Endodermal cell (in vitro differentiated cells): ENCODE measurements at regions not wholly inside any gene's neighbourhood (a gene's known extent, or its start where the extent isn't known, plus 50 kb on each side); places are given as distances from the start of the nearest gene placed in this dataset.

Source experiments
- DNase-seq: peaks from one replicate; pipeline ENCODE4 v3.0.0-alpha.2; 2017
- H3K27ac ChIP-seq: 2 replicates; pipeline ENCODE4 v1.5.1; 2013; ENCODE audit warnings: mild to moderate bottlenecking, low read depth, low read length, moderate library complexity
- H3K27me3 ChIP-seq: 2 replicates; pipeline ENCODE4 v1.6.1; 2013; ENCODE audit warnings: mild to moderate bottlenecking, low read length, moderate library complexity; ENCODE audit not compliant: insufficient read depth, control insufficient read depth, poor library complexity, severe bottlenecking
- H3K36me3 ChIP-seq: 2 replicates; pipeline ENCODE4 v1.7.0; 2013; ENCODE audit warnings: mild to moderate bottlenecking, low read length, moderate library complexity; ENCODE audit not compliant: control insufficient read depth, insufficient read depth
- H3K4me1 ChIP-seq: one replicate; pipeline ENCODE4 v1.7.0; 2013; ENCODE audit warnings: low read length; ENCODE audit not compliant: control insufficient read depth, insufficient read depth
- H3K4me3 ChIP-seq: 2 replicates; pipeline ENCODE4 v1.5.1; 2013; ENCODE audit warnings: mild to moderate bottlenecking, low read length, moderate library complexity
- H3K9ac ChIP-seq: 2 replicates; pipeline ENCODE4 v1.6.1; 2013; ENCODE audit warnings: mild to moderate bottlenecking, low read length, moderate library complexity; ENCODE audit not compliant: poor library complexity, severe bottlenecking; ENCODE audit errors: extremely low read depth
- H3K9me3 ChIP-seq: 2 replicates; pipeline ENCODE4 v1.6.1; 2013; ENCODE audit warnings: mild to moderate bottlenecking, low read length, moderate library complexity; ENCODE audit not compliant: control insufficient read depth
- H3K27ac Mint-ChIP-seq: 2 replicates; pipeline ENCODE4 v1.8.0; 2020; ENCODE audit warnings: mixed read lengths
- H3K27me3 Mint-ChIP-seq: 2 replicates; pipeline ENCODE4 v1.8.0; 2021; ENCODE audit warnings: mild to moderate bottlenecking, mixed read lengths; ENCODE audit not compliant: insufficient read depth
- H3K36me3 Mint-ChIP-seq: 2 replicates; pipeline ENCODE4 v1.8.0; 2020; ENCODE audit warnings: low read depth, mixed read lengths
- H3K4me1 Mint-ChIP-seq: 2 replicates; pipeline ENCODE4 v1.8.0; 2020; ENCODE audit warnings: mixed read lengths
- H3K4me3 Mint-ChIP-seq: 2 replicates; pipeline ENCODE4 v1.8.0; 2020; ENCODE audit warnings: mild to moderate bottlenecking, moderate library complexity, mixed read lengths
- H3K9me3 Mint-ChIP-seq: 2 replicates; pipeline ENCODE4 v1.8.0; 2020; ENCODE audit warnings: mild to moderate bottlenecking, mixed read lengths
- CTCF ChIP-seq: fragments of 200-600 bp; sonication (generic); conservative IDR thresholded peaks from 2 replicates; pipeline ENCODE4 v1.5.0; 2021; ENCODE audit warnings: antibody characterized with exemption, mild to moderate bottlenecking
- WGBS, 2 experiments: methylation state at CpG; one replicate each; pipeline versions ENCODE4 v1.1.5 to v1.1.7; 2013; ENCODE audit warnings: missing lambda C conversion rate in 2 of 2, mixed read lengths in 1 of 2; ENCODE audit not compliant: insufficient coverage in 1 of 2, insufficient read length in 1 of 2; 5-methylcytosine and 5-hydroxymethylcytosine counted together

GRCh38 chr4:128502818-128503527, 215.4 kb upstream of the PGRMC2 start:
- Mint-ChIP-seq H3K36me3 (peaks cover 6% of the 10 kb centered on the region), H3K9me3 (peaks cover 69% of the 10 kb centered on the region), H3K4me3 (no peak overlapping the region), H3K27ac (no peak overlapping the region), H3K27me3 (no peaks in the 10 kb centered on the region), H3K4me1 (no peaks in the 10 kb centered on the region)
- peaks cover 69% of the 10 kb centered on the region for H3K9me3 ChIP-seq
- DNase-seq = no peak
- no peak overlapping the region for H3K27ac ChIP-seq
- H3K36me3 ChIP-seq = no peaks in the 10 kb centered on the region
- H3K27me3 ChIP-seq = no peaks in the 10 kb centered on the region
- H3K9ac ChIP-seq = no peak overlapping the region
- no peak overlapping the region for H3K4me3 ChIP-seq
- no peaks in the 10 kb centered on the region for H3K4me1 ChIP-seq
- no peak for TF ChIP-seq CTCF
- WGBS, 2 experiments = no CpG with 5 or more reads among the region's 1 CpG

GRCh38 chr4:128501239-128501638, 213.6 kb upstream of the PGRMC2 start:
- peaks cover 82% of the 10 kb centered on the region for H3K9me3 Mint-ChIP-seq
- WGBS, 2 experiments = 74 to 95% methylated on average over 2 to 3 of the region's 3 CpGs
- peak overlapping the region; percentile 32 for H3K4me3 ChIP-seq
- no peaks in the 10 kb centered on the region for H3K4me1 ChIP-seq
- H3K36me3 Mint-ChIP-seq = peaks cover 12% of the 10 kb centered on the region
- H3K9ac ChIP-seq = no peak overlapping the region
- no peaks in the 10 kb centered on the region for H3K27me3 ChIP-seq
- peaks cover 86% of the 10 kb centered on the region for H3K9me3 ChIP-seq
- no peak overlapping the region for H3K27ac Mint-ChIP-seq
- TF ChIP-seq CTCF = no peak
- DNase-seq = no peak
- H3K4me1 Mint-ChIP-seq = no peaks in the 10 kb centered on the region
- no peaks in the 10 kb centered on the region for H3K36me3 ChIP-seq
- no peak overlapping the region for H3K27ac ChIP-seq
- no peak overlapping the region for H3K4me3 Mint-ChIP-seq
- H3K27me3 Mint-ChIP-seq = no peaks in the 10 kb centered on the region

- H3K9ac ChIP-seq = no peak overlapping the region
- H3K4me1 ChIP-seq = peaks cover 4% of the 10 kb centered on the region
- Mint-ChIP-seq H3K4me1 (peaks cover 4% of the 10 kb centered on the region), H3K36me3 (no peaks in the 10 kb centered on the region), H3K9me3 (peaks cover 8% of the 10 kb centered on the region), H3K27ac (no peak overlapping the region), H3K27me3 (no peaks in the 10 kb centered on the region), H3K4me3 (no peak overlapping the region)
- no peak overlapping the region for H3K27ac ChIP-seq
- peaks cover 10% of the 10 kb centered on the region for H3K9me3 ChIP-seq
- no peaks in the 10 kb centered on the region for H3K36me3 ChIP-seq
- DNase-seq = no peak
- 97 to 100% methylated on average over 2 to 3 of the region's 3 CpGs for WGBS, 2 experiments
- TF ChIP-seq CTCF = no peak
- no peaks in the 10 kb centered on the region for H3K27me3 ChIP-seq
- no peak overlapping the region for H3K4me3 ChIP-seq
Observed at GRCh38 chr4:128488055-128488705, 200.6 kb upstream of the PGRMC2 start.
